Esophagus squamous epithelium (tissue), 5 donors: ENCODE measurements at regions not wholly inside any gene's neighbourhood (a gene's known extent, or its start where the extent isn't known, plus 50 kb on each side); places are given as distances from the start of the nearest gene placed in this dataset.

Source experiments
- DNase-seq: peaks from one replicate; lab custom pipeline; 2025; lab: John Stamatoyannopoulos, UW
- H3K27ac ChIP-seq, 4 donors: fragments of 200-600 bp; sonication (generic); one replicate each; pipeline ENCODE4 v1.5.1; 2016 to 2019; ENCODE audit warnings: mild to moderate bottlenecking in 1 of 4
- H3K27me3 ChIP-seq, 4 donors: fragments of 200-600 bp; sonication (generic); 1 replicate in 3 of 4; 2 replicates in 1 of 4; pipeline versions ENCODE4 v1.5.1 to v1.6.0; 2017 to 2021; ENCODE audit warnings: antibody characterized with exemption in 1 of 4
- H3K36me3 ChIP-seq, 3 donors: fragments of 200-600 bp; sonication (generic); one replicate each; pipeline ENCODE4 v1.5.1; 2016 to 2019
- H3K4me1 ChIP-seq, 3 donors: fragments of 200-600 bp; sonication (generic); one replicate each; pipeline ENCODE4 v1.5.1; 2017 to 2019
- H3K4me3 ChIP-seq, 4 donors: fragments of 200-600 bp; sonication (generic); 1 replicate in 3 of 4; 2 replicates in 1 of 4; pipeline ENCODE4 v1.5.1; 2016 to 2019; ENCODE audit warnings: mild to moderate bottlenecking in 2 of 4, moderate library complexity in 1 of 4
- H3K9me3 ChIP-seq, 3 donors: fragments of 200-600 bp; sonication (generic); one replicate each; pipeline ENCODE4 v1.5.1; 2016 to 2019
- POLR2A ChIP-seq, 4 donors: fragments of 450-650 bp; IDR thresholded peaks; one replicate each; pipeline ENCODE4 v1.6.1; 2017; ENCODE audit warnings: antibody characterized with exemption in 4 of 4, mild to moderate bottlenecking in 4 of 4, moderate library complexity in 3 of 4
- WGBS, 2 donors: methylation state at CpG; one replicate each; pipeline ENCODE4 v1.1.5; 2018; 5-methylcytosine and 5-hydroxymethylcytosine counted together
- intact Hi-C: fragments of 100-400 bp; cut with DNase I; formaldehyde crosslinking; loops from one replicate; pipeline ENCODE4 v1.15.0; 2022
- TF ChIP-seq, protein P1 (sequence below), 6 experiments: fragments of 450-650 bp in 4 of 6; fragments of 200-600 bp in 2 of 6; sonication (generic) in 2 of 6; IDR thresholded peaks; one replicate each; pipeline ENCODE4 v1.5.1; 2016 to 2019; ENCODE audit warnings: antibody characterized with exemption in 6 of 6, mild to moderate bottlenecking in 4 of 6, moderate library complexity in 4 of 6
- donor health status: DM: yes; HTN: yes; CAD: no.

DNA sequence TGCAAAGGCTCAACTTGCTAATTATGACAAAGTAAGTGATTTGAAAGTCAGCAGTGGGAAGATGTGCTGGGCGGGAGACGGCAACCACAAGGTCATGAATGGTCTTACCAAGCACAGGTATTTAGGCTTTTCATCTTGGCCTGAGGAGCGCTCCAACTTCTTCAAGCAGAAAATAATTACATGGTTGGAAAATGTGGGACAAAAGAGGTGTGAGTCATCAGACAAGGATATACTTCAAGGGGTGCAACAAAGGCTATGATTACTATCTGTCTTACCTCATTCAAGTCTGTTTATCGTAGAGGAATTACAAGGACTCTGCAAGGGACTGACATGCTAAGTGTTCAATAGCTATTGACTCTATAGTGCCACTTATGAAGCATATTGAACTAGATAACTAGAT lies 2005.7 kb downstream of the MRPL39 start:
- Histone ChIP-seq H3K27ac (no peak overlapping the region), H3K4me1 (no peaks in the 10 kb centered on the region), H3K36me3 (no peaks in the 10 kb centered on the region), H3K27me3 (no peaks in the 10 kb centered on the region), H3K4me3 (no peak overlapping the region), H3K9me3 (peaks cover 0 to 13% (median 0%) of the 10 kb centered on the region in 3 donors)
- no peak for DNase-seq
- 83 to 94% methylated on average over 4 of the region's 4 CpGs for WGBS, 2 donors
- TF ChIP-seq, protein P1, sequence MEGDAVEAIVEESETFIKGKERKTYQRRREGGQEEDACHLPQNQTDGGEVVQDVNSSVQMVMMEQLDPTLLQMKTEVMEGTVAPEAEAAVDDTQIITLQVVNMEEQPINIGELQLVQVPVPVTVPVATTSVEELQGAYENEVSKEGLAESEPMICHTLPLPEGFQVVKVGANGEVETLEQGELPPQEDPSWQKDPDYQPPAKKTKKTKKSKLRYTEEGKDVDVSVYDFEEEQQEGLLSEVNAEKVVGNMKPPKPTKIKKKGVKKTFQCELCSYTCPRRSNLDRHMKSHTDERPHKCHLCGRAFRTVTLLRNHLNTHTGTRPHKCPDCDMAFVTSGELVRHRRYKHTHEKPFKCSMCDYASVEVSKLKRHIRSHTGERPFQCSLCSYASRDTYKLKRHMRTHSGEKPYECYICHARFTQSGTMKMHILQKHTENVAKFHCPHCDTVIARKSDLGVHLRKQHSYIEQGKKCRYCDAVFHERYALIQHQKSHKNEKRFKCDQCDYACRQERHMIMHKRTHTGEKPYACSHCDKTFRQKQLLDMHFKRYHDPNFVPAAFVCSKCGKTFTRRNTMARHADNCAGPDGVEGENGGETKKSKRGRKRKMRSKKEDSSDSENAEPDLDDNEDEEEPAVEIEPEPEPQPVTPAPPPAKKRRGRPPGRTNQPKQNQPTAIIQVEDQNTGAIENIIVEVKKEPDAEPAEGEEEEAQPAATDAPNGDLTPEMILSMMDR (IDR thresholded peaks at IDR 0.05): no peak
- TF ChIP-seq POLR2A (IDR thresholded peaks at IDR 0.05): no peak
- intact Hi-C loops: no loop called here

DNA sequence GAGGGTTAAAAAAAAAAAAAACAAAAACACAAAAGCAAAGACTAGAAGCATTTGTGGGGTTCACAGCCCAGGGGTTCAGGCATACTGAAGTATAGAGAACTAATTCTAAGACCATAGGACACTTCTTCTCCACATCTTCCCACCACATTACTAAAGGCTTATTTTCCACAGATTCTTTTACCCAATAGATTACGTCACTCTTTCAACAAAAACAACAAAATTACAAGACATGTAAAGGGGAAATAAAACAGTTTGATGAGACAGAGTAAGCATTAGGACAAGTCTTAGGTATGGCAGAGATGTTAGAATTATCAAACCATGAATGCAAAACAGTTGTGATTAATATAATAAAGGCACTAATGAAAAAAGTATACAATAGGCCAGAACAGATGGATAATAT lies 2013.7 kb downstream of the MRPL39 start:
- H3K36me3 ChIP-seq: no peaks in the 10 kb centered on the region
- no peaks in the 10 kb centered on the region for H3K27me3 ChIP-seq
- H3K9me3 ChIP-seq: no peaks in the 10 kb centered on the region
- H3K4me1 ChIP-seq: no peaks in the 10 kb centered on the region
- intact Hi-C loops: no loop called here
- H3K4me3 ChIP-seq: no peak overlapping the region
- TF ChIP-seq POLR2A (IDR thresholded peaks at IDR 0.05): no peak
- TF ChIP-seq, protein P1 (IDR thresholded peaks at IDR 0.05): no peak
- H3K27ac ChIP-seq: no peak overlapping the region
- 45% methylated on average over 1 of the region's 1 CpG for WGBS, 2 donors
- DNase-seq: no peak

DNA sequence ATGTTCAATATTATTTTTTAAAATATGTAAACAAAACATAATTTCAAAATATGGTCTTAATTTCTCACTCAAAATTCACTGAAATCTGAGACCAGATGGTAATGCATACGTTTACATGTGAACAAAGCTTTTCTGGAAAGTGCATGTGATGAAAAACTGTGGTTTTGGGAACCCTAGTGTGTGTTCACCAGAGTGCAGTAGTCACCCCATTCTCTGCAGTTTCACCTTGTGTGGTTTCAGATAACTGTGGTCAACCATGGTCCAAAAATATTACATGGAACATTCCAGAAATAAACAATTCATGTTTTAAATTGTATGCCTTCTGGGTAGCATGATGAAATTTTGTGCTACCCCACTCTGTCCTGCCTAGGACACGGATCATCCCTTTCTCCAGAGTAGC lies 2021.9 kb downstream of the MRPL39 start:
- TF ChIP-seq, protein P1 (IDR thresholded peaks at IDR 0.05): no peak
- no peak for TF ChIP-seq POLR2A (IDR thresholded peaks at IDR 0.05)
- DNase-seq: no peak
- 48 to 50% methylated on average over 2 of the region's 2 CpGs for WGBS, 2 donors
- Histone ChIP-seq H3K4me3 (no peak overlapping the region), H3K27me3 (no peaks in the 10 kb centered on the region), H3K4me1 (no peaks in the 10 kb centered on the region), H3K9me3 (no peaks in the 10 kb centered on the region), H3K27ac (no peak overlapping the region), H3K36me3 (no peaks in the 10 kb centered on the region)
- intact Hi-C loops: no loop called here

DNA sequence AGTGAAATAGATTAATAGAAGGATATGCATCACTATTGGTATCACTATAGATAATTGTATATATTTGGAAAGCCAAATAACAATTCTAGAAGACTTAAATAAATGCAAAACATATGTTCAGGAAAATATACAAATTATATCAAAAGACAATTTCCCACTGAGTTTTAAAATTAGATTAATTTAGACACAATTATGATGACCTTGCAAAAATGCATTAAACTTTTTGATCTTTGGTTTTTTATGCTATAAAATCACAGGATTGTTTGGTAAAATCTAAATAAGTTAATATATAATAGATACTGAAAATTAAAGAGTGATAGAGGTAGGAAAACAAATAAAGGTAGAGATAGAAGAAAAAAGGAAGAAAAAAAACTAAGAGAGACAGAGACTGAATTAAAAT lies 2027.7 kb downstream of the MRPL39 start:
- Histone ChIP-seq H3K4me1 (no peaks in the 10 kb centered on the region), H3K4me3 (no peak overlapping the region), H3K36me3 (no peaks in the 10 kb centered on the region), H3K27ac (no peak overlapping the region), H3K9me3 (no peaks in the 10 kb centered on the region), H3K27me3 (no peaks in the 10 kb centered on the region)
- no peak for TF ChIP-seq POLR2A (IDR thresholded peaks at IDR 0.05)
- TF ChIP-seq, protein P1 (IDR thresholded peaks at IDR 0.05): no peak
- intact Hi-C loops: no loop called here
- no peak for DNase-seq

DNA sequence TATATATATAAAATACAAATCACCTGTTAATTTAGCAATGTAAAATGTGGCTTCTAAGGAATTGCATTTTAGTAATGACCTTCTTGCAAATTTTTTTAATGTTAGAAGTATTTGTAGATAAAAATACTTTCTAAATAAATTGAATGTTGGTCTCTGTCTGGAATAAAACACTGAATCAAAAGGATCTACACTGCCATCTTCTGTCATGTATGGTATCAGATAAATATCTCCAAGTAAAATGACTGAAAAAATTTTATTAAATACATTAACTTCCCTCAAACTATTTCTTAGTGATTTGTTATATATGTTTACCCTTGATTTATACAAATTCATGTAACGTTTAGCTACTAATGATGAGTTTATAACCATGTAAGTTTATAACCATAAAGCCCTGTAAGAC lies 2029.3 kb downstream of the MRPL39 start:
- WGBS, 2 donors: 31 to 63% methylated on average over 1 of the region's 1 CpG
- H3K27me3 ChIP-seq: no peaks in the 10 kb centered on the region
- no peaks in the 10 kb centered on the region for H3K4me1 ChIP-seq
- TF ChIP-seq, protein P1 (IDR thresholded peaks at IDR 0.05): no peak
- no peak for TF ChIP-seq POLR2A (IDR thresholded peaks at IDR 0.05)
- H3K36me3 ChIP-seq: no peaks in the 10 kb centered on the region
- no peaks in the 10 kb centered on the region for H3K9me3 ChIP-seq
- no peak overlapping the region for H3K27ac ChIP-seq
- no peak overlapping the region for H3K4me3 ChIP-seq
- intact Hi-C loops: no loop called here
- no peak for DNase-seq
